ENCODE measurements at regions not wholly inside any gene's neighbourhood (a gene's known extent, or its start where the extent isn't known, plus 50 kb on each side); places are given as distances from the start of the nearest gene placed in this dataset.
"Not testable (repeated sequence)": the region's sequence is repeated elsewhere in the genome, so short reads cannot be mapped to it uniquely, and the experiment has no call there.

- no peak for DNase-seq
These were observed 666.0 kb upstream of the COBL start for GRCh38 chr7:51982653-51983052.

- no peak for DNase-seq
These were observed 664.2 kb upstream of the COBL start for GRCh38 chr7:51980812-51981211.

GRCh38 chr7:51980313-51980712, 663.7 kb upstream of the COBL start:
- DNase-seq, result no peak

GRCh38 chr7:51977913-51978312, 661.3 kb upstream of the COBL start:
- no peak for DNase-seq

- DNase-seq, result no peak
These were observed 657.3 kb upstream of the COBL start for GRCh38 chr7:51973939-51974338.

GRCh38 chr7:51973071-51973470, 656.5 kb upstream of the COBL start:
- no peak for DNase-seq

GRCh38 chr7:51970961-51971665, 654.5 kb upstream of the COBL start:
- no peak for DNase-seq

- DNase-seq, result no peak
These were observed 651.9 kb upstream of the COBL start for GRCh38 chr7:51968461-51968860.

GRCh38 chr7:51965454-51965853, 648.8 kb upstream of the COBL start:
- no peak for DNase-seq

- no peak for DNase-seq
These were observed 645.2 kb upstream of the COBL start for GRCh38 chr7:51961804-51962203.

GRCh38 chr7:51950813-51951212, 634.2 kb upstream of the COBL start:
- DNase-seq, result no peak

GRCh38 chr7:51949726-51950644, 633.4 kb upstream of the COBL start:
- no peak for DNase-seq

GRCh38 chr7:51930834-51931233, 614.2 kb upstream of the COBL start:
- no peak for DNase-seq

- DNase-seq, result no peak
These were observed 613.2 kb upstream of the COBL start for GRCh38 chr7:51929818-51930217.

- no peak for DNase-seq
These were observed 611.1 kb upstream of the COBL start for GRCh38 chr7:51927738-51928137.

GRCh38 chr7:51918581-51918980, 602.0 kb upstream of the COBL start:
- DNase-seq, result no peak

- no peak for DNase-seq
These were observed 584.9 kb upstream of the COBL start for GRCh38 chr7:51901489-51901840.

GRCh38 chr7:51900755-51901488, 584.3 kb upstream of the COBL start:
- not testable (repeated sequence) for DNase-seq

GRCh38 chr7:51899611-51900010, 583.0 kb upstream of the COBL start:
- DNase-seq, result no peak

- no peak for DNase-seq
These were observed 565.8 kb upstream of the COBL start for GRCh38 chr7:51882412-51882811.

- no peak for DNase-seq
These were observed 564.7 kb upstream of the COBL start for GRCh38 chr7:51881309-51881708.

GRCh38 chr7:51878865-51879264, 562.3 kb upstream of the COBL start:
- no peak for DNase-seq

- DNase-seq, result no peak
These were observed 552.8 kb upstream of the COBL start for GRCh38 chr7:51869452-51869851.

- no peak for DNase-seq
These were observed 550.5 kb upstream of the COBL start for GRCh38 chr7:51867117-51867516.

Measured in NCI-H2171 (cell line).